ENCODE measurements at regions not wholly inside any gene's neighbourhood (a gene's known extent, or its start where the extent isn't known, plus 50 kb on each side); places are given as distances from the start of the nearest gene placed in this dataset.

DNA sequence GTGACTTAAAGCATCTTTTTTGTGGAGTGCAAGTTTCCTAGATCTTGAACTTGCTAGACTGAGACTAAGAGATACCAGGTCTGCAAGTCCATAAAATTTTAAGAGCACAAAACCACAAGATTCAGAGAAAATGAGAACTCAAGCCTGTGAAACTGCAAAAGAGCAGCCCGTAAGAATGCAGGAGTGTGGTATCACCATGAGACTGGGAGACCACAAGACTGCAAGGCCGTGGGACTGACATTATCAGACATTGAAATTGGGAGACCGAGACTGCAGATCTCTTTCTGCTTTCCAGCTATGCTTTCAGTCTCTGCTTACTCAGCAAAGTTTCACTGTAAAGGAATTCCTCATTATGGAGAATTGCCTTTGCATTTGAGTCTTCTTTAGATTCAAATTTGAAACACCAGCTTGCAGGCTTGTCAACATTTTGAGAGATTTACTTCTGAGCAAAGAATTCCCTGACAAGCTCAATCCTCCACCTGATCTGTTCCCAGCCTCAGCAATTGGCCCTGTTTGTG, 621.2 kb downstream of the KCNA4 start:
- no peak overlapping the region for H3K27ac Mint-ChIP-seq
- CTCF ChIA-PET, result no interaction called here
- ATAC-seq, result no peak
- POLR2A ChIA-PET, result no interaction called here
- TF ChIP-seq, protein P1, sequence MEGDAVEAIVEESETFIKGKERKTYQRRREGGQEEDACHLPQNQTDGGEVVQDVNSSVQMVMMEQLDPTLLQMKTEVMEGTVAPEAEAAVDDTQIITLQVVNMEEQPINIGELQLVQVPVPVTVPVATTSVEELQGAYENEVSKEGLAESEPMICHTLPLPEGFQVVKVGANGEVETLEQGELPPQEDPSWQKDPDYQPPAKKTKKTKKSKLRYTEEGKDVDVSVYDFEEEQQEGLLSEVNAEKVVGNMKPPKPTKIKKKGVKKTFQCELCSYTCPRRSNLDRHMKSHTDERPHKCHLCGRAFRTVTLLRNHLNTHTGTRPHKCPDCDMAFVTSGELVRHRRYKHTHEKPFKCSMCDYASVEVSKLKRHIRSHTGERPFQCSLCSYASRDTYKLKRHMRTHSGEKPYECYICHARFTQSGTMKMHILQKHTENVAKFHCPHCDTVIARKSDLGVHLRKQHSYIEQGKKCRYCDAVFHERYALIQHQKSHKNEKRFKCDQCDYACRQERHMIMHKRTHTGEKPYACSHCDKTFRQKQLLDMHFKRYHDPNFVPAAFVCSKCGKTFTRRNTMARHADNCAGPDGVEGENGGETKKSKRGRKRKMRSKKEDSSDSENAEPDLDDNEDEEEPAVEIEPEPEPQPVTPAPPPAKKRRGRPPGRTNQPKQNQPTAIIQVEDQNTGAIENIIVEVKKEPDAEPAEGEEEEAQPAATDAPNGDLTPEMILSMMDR (IDR thresholded peaks at IDR 0.05), result no peak
- intact Hi-C loops (cut with micrococcal nuclease), result no loop called here
- no peaks in the 10 kb centered on the region for H3K36me3 Mint-ChIP-seq (ENCODE audit: low read depth)
- no peaks in the 10 kb centered on the region for H3K27me3 Mint-ChIP-seq
- no peaks in the 10 kb centered on the region for H3K4me1 Mint-ChIP-seq (ENCODE audit: low read depth)
- no peak for DNase-seq
- peaks cover 3% of the 10 kb centered on the region for H3K9me3 Mint-ChIP-seq
- no peak overlapping the region for H3K4me3 Mint-ChIP-seq

DNA sequence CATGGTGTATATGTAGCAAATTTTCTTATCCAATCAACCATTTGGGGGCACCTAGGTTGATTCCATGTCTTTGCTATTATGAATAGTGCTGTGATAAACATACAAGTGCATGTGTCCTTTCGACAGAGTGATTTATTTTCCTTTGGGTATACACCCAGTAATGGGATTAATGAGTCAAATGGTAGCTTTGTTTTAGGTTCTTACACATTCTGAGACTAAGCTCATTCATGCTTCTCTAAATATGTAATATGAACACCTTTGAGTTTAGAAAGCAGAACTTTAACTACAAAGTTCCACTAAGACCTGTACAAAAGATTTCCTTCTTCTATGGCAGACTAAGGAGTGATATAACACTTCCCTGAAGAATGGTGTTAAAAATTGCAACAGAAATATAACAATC, 627.0 kb downstream of the KCNA4 start:
- no peaks in the 10 kb centered on the region for H3K4me1 Mint-ChIP-seq (ENCODE audit: low read depth)
- CTCF ChIA-PET, result no interaction called here

DNA sequence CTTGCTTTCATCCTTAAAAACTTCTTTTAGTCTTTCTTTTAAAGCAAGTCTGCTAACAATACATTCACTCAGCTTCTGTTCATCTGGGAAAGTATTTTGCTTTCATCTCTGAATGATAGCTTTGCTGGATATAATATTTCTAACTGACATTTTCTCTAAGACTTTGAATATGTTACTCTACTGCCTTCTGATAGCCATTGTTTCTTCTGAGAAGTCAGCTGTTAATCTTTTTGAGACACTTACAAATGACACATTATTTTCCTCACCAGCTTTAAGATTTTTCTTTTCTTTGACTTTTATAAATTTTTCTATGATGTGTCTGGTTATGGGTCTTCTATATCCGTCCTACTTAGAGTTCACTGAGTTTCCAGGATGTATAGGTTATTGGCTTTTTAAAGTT, 643.1 kb downstream of the KCNA4 start:
- no peak overlapping the region for H3K4me3 Mint-ChIP-seq
- H3K36me3 Mint-ChIP-seq (ENCODE audit: low read depth), result no peaks in the 10 kb centered on the region
- no peaks in the 10 kb centered on the region for H3K4me1 Mint-ChIP-seq (ENCODE audit: low read depth)
- DNase-seq, result no peak
- H3K27ac Mint-ChIP-seq, result no peak overlapping the region
- H3K27me3 Mint-ChIP-seq, result no peaks in the 10 kb centered on the region
- no peak for ATAC-seq
- intact Hi-C loops (cut with micrococcal nuclease), result no loop called here
- CTCF ChIA-PET, result no interaction called here
- TF ChIP-seq, protein P1 (IDR thresholded peaks at IDR 0.05), result no peak
- POLR2A ChIA-PET, result interaction anchor here (0.6 kb wide), 1 partner anchor 246 kb away, joined by 4 read pairs; no protein-coding TSS in a partner anchor
- peaks cover 17% of the 10 kb centered on the region for H3K9me3 Mint-ChIP-seq

More for the DNA sequence above, 627.0 kb downstream of the KCNA4 start:
- intact Hi-C loops (cut with micrococcal nuclease), result no loop called here
- DNase-seq, result no peak
- Mint-ChIP-seq H3K27ac (no peak overlapping the region), H3K27me3 (no peaks in the 10 kb centered on the region), H3K36me3 (ENCODE audit: low read depth) (no peaks in the 10 kb centered on the region), H3K9me3 (peaks cover 9% of the 10 kb centered on the region), H3K4me3 (no peak overlapping the region)
- POLR2A ChIA-PET, result no interaction called here
- TF ChIP-seq, protein P1 (IDR thresholded peaks at IDR 0.05), result no peak
- no peak for ATAC-seq

DNA sequence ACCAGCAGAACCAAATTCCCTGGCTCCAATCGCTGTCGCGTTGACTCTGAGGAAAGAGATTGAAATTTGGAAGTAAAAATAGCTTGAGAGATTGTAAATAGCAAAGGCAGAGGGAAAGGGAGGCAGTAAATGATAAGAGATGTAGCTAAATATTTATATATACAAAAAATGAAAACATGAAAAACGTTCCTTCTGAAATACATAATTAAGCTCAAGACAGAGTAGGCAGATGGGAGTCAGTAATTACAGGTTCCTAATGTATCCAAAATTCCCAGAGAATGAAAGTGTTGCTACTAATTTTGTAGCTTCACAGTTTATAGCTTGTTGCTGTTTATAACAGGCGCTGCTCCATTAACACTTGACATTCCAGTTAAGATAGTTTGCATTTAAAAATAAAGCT, 648.7 kb downstream of the KCNA4 start:
- Mint-ChIP-seq H3K27me3 (no peaks in the 10 kb centered on the region), H3K36me3 (ENCODE audit: low read depth) (no peaks in the 10 kb centered on the region), H3K27ac (no peak overlapping the region), H3K9me3 (peaks cover 5% of the 10 kb centered on the region), H3K4me1 (ENCODE audit: low read depth) (no peaks in the 10 kb centered on the region), H3K4me3 (no peak overlapping the region)
- ATAC-seq (no peak), DNase-seq (no peak)
- intact Hi-C loops (cut with micrococcal nuclease), result no loop called here
- POLR2A ChIA-PET, result no interaction called here
- TF ChIP-seq, protein P1 (IDR thresholded peaks at IDR 0.05), result no peak
- CTCF ChIA-PET, result no interaction called here

DNA sequence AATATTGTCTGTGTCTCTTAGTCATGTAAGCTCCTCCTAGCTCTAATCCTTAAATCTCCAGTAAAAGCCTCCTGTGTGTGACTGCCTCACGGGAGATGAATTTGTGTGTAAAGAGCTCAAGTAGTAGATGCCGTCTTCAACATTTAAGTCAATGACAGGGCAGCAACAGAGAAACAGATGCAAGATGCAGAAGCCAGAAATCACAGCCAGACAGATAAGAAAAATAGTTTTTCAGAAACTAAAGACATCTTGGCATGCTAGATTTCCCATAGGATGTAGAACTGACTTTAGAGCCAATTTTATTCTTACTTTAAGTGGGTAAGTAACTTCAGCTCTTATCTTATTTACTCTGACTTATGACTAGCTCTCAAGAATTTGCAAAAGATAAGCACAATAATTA, 652.8 kb downstream of the KCNA4 start:
- POLR2A ChIA-PET, result no interaction called here
- H3K4me3 Mint-ChIP-seq, result no peak overlapping the region

More for the DNA sequence above, 652.8 kb downstream of the KCNA4 start:
- TF ChIP-seq, protein P1 (IDR thresholded peaks at IDR 0.05), result no peak
- intact Hi-C loops (cut with micrococcal nuclease), result no loop called here
- DNase-seq (no peak), ATAC-seq (no peak)
- no peaks in the 10 kb centered on the region for H3K4me1 Mint-ChIP-seq (ENCODE audit: low read depth)
- no peak overlapping the region for H3K27ac Mint-ChIP-seq
- no peaks in the 10 kb centered on the region for H3K36me3 Mint-ChIP-seq (ENCODE audit: low read depth)
- H3K27me3 Mint-ChIP-seq, result no peaks in the 10 kb centered on the region
- peaks cover 5% of the 10 kb centered on the region for H3K9me3 Mint-ChIP-seq
- CTCF ChIA-PET, result no interaction called here

All from activated CD8-positive, alpha-beta T cell treated with anti-CD3 and anti-CD28 coated beads for 36 hours (primary cell).